ENCODE measurements at regions not wholly inside any gene's neighbourhood (a gene's known extent, or its start where the extent isn't known, plus 50 kb on each side); places are given as distances from the start of the nearest gene placed in this dataset.

GRCh38 chr2:104045071-104045470 is 808.8 kb upstream of the POU3F3 start:
- DNase-seq, result no peak

GRCh38 chr2:104046466-104046865 is 807.4 kb upstream of the POU3F3 start:
- DNase-seq, result no peak

GRCh38 chr2:104047516-104047915 is 806.4 kb upstream of the POU3F3 start:
- no peak for DNase-seq

- DNase-seq, result no peak
Measured at GRCh38 chr2:104049438-104049837, 804.5 kb upstream of the POU3F3 start.

DNA sequence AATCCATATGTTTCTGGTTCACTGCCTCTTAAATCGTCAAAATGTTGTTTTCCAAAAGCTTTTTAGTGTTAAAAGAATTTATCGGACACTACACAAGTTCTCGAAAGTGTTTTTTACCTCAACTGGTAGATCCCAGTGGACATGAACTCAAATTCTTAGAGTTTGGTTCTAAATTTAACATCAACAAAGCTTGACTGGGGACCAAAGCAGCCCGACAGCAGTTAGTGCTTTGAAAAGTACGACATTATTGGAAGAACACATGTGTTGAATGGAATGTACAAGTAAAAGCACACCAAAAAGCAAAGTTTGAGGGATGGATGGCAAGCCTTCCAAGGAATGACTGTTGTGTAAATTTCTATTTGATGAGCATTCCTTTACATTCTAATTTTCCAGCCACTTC is 803.9 kb upstream of the POU3F3 start:
- DNase-seq, result peak; percentile 17

GRCh38 chr2:104050656-104051242 is 803.2 kb upstream of the POU3F3 start:
- DNase-seq, result no peak

DNA sequence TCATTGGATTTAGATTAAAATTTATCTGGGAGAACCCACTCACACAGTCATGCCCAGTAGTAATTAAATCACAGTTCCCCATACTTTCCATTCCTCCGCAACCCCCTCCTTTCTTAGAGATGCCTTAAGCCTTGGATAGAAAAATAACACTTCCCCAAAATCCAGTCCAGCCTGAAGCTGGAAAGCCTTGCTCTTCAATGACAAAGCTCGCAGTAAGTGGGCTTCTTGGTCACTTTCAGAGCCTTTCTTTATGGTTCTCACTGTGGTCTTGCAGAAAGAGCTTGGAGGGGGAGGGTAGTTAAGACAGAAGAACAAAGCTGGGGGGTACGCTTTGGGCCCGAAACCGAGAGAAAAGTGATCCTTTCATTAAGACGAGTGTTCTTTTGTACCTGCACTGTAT is 802.1 kb upstream of the POU3F3 start:
- no peak for DNase-seq

DNA sequence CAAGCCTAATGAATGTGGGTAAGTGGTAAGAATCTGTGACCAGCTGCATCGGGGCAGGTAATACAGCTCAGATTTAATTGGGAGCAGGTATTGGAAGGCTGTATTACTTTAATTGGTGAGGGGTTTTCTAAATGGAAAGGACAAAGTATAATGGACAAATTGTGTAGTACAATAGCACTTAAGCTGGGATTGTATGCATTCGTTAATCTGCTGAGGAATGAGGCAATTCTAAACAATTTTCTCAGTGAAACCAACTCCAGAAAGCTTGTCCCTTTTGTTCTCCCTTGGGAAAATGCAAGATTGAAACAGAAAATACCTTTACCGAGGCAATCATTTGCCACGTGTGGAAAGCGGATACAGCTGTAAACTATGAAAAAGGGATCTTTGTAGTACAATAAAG is 801.6 kb upstream of the POU3F3 start:
- DNase-seq, result no peak

GRCh38 chr2:104056451-104056850 is 797.5 kb upstream of the POU3F3 start:
- no peak for DNase-seq

DNA sequence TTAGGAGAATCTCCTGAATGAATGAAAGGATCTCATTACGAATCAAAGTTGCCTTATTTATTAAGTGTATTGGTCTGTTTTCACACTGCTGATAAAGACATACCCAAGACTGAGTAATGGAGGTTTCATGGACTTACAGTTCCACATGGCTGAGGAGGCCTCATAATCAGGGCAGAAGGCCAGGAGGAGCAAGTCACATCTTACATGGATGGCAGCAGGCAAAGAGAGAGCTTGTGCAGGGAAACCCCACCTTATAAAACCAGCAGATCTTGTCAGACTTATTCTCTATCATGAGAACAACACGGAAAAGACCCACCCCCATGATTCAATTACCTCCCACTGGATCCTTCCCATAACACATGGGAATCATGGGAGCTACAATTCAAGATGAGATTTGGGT is 785.2 kb upstream of the POU3F3 start:
- no peak for DNase-seq

GRCh38 chr2:104077573-104077972 is 776.3 kb upstream of the POU3F3 start:
- no peak for DNase-seq

- DNase-seq, result no peak
Measured at GRCh38 chr2:104078431-104079157, 775.3 kb upstream of the POU3F3 start.

GRCh38 chr2:104088745-104089144 is 765.2 kb upstream of the POU3F3 start:
- no peak for DNase-seq

GRCh38 chr2:104090407-104090806 is 763.5 kb upstream of the POU3F3 start:
- DNase-seq, result no peak

DNA sequence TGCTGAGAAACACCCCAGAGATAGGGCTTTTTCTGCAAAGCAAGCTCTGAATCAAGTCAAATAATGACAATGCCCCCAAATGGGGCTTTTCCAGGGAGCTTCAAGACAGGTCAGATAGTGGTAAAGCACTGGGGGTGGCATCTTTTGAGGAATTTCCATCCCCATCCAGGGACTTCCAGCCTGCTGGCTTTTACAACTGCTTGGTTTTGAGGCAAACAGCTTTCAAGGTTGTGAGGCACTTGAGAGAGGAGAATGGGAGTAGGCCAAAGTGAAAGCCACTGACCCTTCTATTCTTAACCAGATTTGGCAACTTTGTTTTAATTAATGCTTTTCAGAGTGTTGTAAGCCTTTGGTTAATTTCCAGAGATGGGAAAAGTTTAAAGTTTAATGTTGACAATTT is 762.0 kb upstream of the POU3F3 start:
- no peak for DNase-seq

GRCh38 chr2:104092886-104093285 is 761.0 kb upstream of the POU3F3 start:
- DNase-seq, result peak; percentile 51

DNA sequence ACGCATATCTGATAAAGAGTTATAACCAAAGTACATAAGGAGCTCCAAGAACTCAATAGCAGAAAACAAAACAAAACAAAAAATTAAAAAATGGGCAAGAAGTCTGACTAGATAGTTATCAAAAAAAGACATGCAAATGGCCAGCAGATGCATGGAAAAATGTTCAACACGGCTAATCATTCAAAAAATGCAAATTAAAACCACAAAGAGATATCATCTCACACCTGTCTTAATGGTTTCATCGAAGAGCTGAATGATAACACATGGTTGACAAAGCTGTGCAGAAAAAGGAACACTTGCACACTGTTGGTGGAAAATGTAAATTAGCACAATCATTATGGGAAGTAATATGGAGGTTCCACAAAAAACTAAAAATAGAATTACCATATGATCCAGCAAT is 751.3 kb upstream of the POU3F3 start:
- DNase-seq, result no peak

- DNase-seq, result no peak
Measured at GRCh38 chr2:104109356-104109755, 744.6 kb upstream of the POU3F3 start.

GRCh38 chr2:104118889-104119288 is 735.0 kb upstream of the POU3F3 start:
- DNase-seq, result no peak

GRCh38 chr2:104120171-104120570 is 733.7 kb upstream of the POU3F3 start:
- DNase-seq, result no peak

DNA sequence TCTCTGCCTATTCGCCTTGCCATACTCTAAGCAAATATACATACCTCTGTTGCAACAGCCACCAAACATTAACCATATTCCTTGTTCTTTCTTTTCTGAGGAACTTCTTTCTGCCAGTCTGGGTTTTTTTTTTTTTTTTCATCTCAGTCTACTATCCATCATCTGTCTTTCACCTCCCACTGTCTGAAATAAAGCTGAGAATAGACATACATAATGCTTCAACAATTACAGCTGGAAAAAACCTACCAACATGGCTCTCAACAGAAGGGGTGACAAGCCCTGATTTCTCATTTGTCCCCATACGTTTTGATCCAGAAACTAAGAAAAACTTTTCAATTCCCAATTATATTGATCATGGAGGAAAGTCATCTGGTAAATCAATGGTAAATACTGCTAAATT is 728.8 kb upstream of the POU3F3 start:
- DNase-seq, result no peak

DNA sequence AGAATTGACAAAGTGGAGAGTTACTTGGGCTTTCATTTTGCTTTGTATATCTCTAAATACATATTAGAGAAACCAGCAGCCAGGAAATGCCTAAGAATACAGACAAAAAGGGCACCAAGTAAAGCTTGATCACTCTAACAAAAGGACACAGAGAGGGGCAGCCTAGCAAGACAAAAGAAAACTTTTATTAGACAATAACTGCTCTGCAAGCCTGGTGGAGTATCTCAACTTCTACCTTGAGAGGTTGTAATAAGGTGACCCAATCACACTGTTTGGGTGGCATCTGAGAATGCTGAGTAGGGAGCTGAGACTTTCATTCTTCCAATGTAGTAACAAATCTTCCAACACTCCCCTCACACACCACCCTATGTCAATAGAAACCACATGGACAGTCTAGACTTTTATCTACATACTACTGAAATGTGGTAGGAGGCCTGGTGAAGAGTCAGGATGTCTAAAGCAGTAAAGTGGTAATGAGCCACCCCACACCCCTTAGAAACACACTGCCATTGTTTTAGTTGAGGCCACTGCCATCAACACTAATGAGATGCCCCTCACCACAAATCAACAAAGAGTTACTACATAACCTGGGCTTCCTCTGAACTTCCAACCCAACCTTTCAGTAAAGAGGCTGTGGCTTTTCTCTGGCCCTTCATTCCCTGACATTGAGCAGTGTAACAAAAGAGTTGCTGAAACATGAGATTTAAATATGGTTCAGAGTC is 726.7 kb upstream of the POU3F3 start:
- DNase-seq, result no peak

- DNase-seq, result peak; percentile 12
Measured at GRCh38 chr2:104140361-104140760, 713.6 kb upstream of the POU3F3 start.

GRCh38 chr2:104158191-104158590 is 695.7 kb upstream of the POU3F3 start:
- DNase-seq, result no peak

Data from fibroblast of skin of scalp (primary cell).